Sigmoid colon (tissue), 4 donors: ENCODE measurements at regions not wholly inside any gene's neighbourhood (a gene's known extent, or its start where the extent isn't known, plus 50 kb on each side); places are given as distances from the start of the nearest gene placed in this dataset.

ENCODE experiments used
- POLR2A ChIP-seq, 2 donors: fragments of 450-650 bp; IDR thresholded peaks; one replicate each; pipeline ENCODE4 v1.6.1; 2016; ENCODE audit warnings: antibody characterized with exemption in 2 of 2, mild to moderate bottlenecking in 2 of 2, moderate library complexity in 2 of 2
- POLR2AphosphoS5 ChIP-seq, 4 donors: sonication (generic); formaldehyde crosslinking; IDR thresholded peaks; one replicate each; pipeline ENCODE4 v1.6.1; 2017; ENCODE audit warnings: antibody characterized with exemption in 4 of 4
- TF ChIP-seq, protein P1 (sequence below), 4 experiments: fragments of 450-650 bp in 3 of 4; fragments of 200-600 bp in 1 of 4; IDR thresholded peaks; one replicate each; pipeline ENCODE4 v1.5.1; 2016 to 2019; ENCODE audit warnings: antibody characterized with exemption in 4 of 4, mild to moderate bottlenecking in 3 of 4, moderate library complexity in 2 of 4

DNA sequence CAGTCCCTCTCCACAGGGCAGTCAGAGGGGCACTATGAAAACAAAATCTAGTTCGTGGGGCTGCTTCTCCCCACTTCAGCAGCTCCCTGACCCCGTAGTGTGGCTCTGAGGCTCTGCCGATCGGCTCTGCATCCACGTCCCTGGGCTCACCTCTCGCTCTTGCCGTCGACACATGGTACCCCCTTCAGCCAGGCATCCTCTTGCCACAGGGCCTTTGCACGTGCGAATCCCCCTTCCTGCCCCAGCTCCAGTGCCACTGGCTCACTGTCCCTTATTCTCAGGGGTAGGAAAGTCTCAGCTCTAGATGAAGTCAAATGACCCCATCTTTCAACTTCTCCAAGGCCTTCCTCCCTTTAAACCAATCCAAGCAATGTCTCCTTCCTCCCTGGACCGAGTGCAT, 72.7 kb downstream of the KLHDC7A start:
- TF ChIP-seq, protein P1, sequence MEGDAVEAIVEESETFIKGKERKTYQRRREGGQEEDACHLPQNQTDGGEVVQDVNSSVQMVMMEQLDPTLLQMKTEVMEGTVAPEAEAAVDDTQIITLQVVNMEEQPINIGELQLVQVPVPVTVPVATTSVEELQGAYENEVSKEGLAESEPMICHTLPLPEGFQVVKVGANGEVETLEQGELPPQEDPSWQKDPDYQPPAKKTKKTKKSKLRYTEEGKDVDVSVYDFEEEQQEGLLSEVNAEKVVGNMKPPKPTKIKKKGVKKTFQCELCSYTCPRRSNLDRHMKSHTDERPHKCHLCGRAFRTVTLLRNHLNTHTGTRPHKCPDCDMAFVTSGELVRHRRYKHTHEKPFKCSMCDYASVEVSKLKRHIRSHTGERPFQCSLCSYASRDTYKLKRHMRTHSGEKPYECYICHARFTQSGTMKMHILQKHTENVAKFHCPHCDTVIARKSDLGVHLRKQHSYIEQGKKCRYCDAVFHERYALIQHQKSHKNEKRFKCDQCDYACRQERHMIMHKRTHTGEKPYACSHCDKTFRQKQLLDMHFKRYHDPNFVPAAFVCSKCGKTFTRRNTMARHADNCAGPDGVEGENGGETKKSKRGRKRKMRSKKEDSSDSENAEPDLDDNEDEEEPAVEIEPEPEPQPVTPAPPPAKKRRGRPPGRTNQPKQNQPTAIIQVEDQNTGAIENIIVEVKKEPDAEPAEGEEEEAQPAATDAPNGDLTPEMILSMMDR (IDR thresholded peaks at IDR 0.05) = no peak
- TF ChIP-seq POLR2AphosphoS5 (IDR thresholded peaks at IDR 0.05) (no peak), POLR2A (IDR thresholded peaks at IDR 0.05) (no peak)
